SK-N-SH (cell line): ENCODE measurements at regions not wholly inside any gene's neighbourhood (a gene's known extent, or its start where the extent isn't known, plus 50 kb on each side); places are given as distances from the start of the nearest gene placed in this dataset.

Experiments used
- CTCF ChIA-PET: fragments of 300-600, 350-600 bp; formaldehyde crosslinking; extraction: SDS; loops from one replicate; lab custom pipeline; 2021; lab: Yijun Ruan, JAX
- POLR2A ChIA-PET: fragments of 350-600 bp; sonication (Branson Sonifier 250); formaldehyde crosslinking; extraction: SDS; loops from one replicate; lab custom pipeline; 2020; ENCODE audit warnings: antibody characterized with exemption, inconsistent platforms; lab: Yijun Ruan, JAX
- DNase-seq: peaks from one replicate; pipeline ENCODE4 v3.0.0; 2012
- H2AFZ ChIP-seq: fragments of 200-600 bp; sonication (generic); 2 replicates; pipeline ENCODE4 v1.8.1; 2016; ENCODE audit warnings: antibody characterized with exemption, mild to moderate bottlenecking, low read depth
- H3F3A ChIP-seq: fragments of 200-600 bp; sonication (generic); replicated peaks from 2 replicates; pipeline ENCODE3; 2016; ENCODE audit warnings: antibody characterized with exemption, mild to moderate bottlenecking; ENCODE audit not compliant: insufficient read depth
- H3K27ac ChIP-seq, 2 experiments: fragments of 200-500 bp in 1 of 2; fragments of 200-600 bp in 1 of 2; sonication (Bioruptor generic) in 1 of 2; sonication (generic), shearing (Covaris generic) in 1 of 2; 2 replicates each; pipeline versions ENCODE4 v1.5.1 to v1.6.1; 2014 to 2016; ENCODE audit warnings: low read depth in 2 of 2, inconsistent platforms in 1 of 2, low read length in 1 of 2, mild to moderate bottlenecking in 1 of 2, mixed read lengths in 1 of 2
- H3K27me3 ChIP-seq: fragments of 200-600 bp; sonication (generic), shearing (Covaris generic); 2 replicates; pipeline ENCODE4 v1.6.1; 2016; ENCODE audit warnings: mixed run types; ENCODE audit not compliant: insufficient read depth
- H3K36me3 ChIP-seq, 2 experiments: fragments of 200-500 bp in 1 of 2; fragments of 200-600 bp in 1 of 2; sonication (Bioruptor generic) in 1 of 2; sonication (generic) in 1 of 2; replicated peaks in 1 of 2; 2 replicates each; pipeline versions ENCODE3 to v1.5.1; 2014 to 2016; ENCODE audit warnings: low read length in 1 of 2, mild to moderate bottlenecking in 1 of 2; ENCODE audit not compliant: insufficient read depth in 2 of 2, control insufficient read depth in 1 of 2
- H3K4me1 ChIP-seq, 2 experiments: fragments of 200-500 bp in 1 of 2; fragments of 200-600 bp in 1 of 2; sonication (Bioruptor generic) in 1 of 2; sonication (generic), shearing (Covaris generic) in 1 of 2; 2 replicates each; pipeline versions ENCODE4 v1.5.1 to v1.6.1; 2014 to 2016; ENCODE audit warnings: low read depth in 1 of 2, low read length in 1 of 2, mixed run types in 1 of 2; ENCODE audit not compliant: insufficient read depth in 2 of 2, control insufficient read depth in 1 of 2
- H3K4me2 ChIP-seq: fragments of 200-600 bp; sonication (generic), shearing (Covaris generic); 2 replicates; pipeline ENCODE4 v1.6.1; 2017; ENCODE audit warnings: mixed run types
- H3K4me3 ChIP-seq, 2 experiments: fragments of 200-500 bp in 1 of 2; fragments of 200-600 bp in 1 of 2; sonication (Bioruptor generic) in 1 of 2; sonication (generic), shearing (Covaris generic) in 1 of 2; 2 replicates each; pipeline versions ENCODE4 v1.5.1 to v1.8.1; 2014 to 2016; ENCODE audit warnings: low read depth in 2 of 2, inconsistent platforms in 1 of 2, low read length in 1 of 2, mild to moderate bottlenecking in 1 of 2, mixed read lengths in 1 of 2, moderate library complexity in 1 of 2
- H3K79me2 ChIP-seq: fragments of 200-600 bp; sonication (generic); 2 replicates; pipeline ENCODE4 v1.8.1; 2017; ENCODE audit warnings: mild to moderate bottlenecking; ENCODE audit not compliant: insufficient read depth
- H3K9ac ChIP-seq: fragments of 200-600 bp; sonication (generic); 2 replicates; pipeline ENCODE4 v1.6.1; 2017; ENCODE audit warnings: mixed run types
- H3K9me2 ChIP-seq: fragments of 200-600 bp; sonication (generic); 2 replicates; pipeline ENCODE4 v1.6.1; 2017; ENCODE audit warnings: mixed run types
- H3K9me3 ChIP-seq: fragments of 200-600 bp; sonication (generic); 2 replicates; pipeline ENCODE4 v1.6.1; 2017; ENCODE audit warnings: mixed run types, mild to moderate bottlenecking, moderate library complexity
- H4K20me1 ChIP-seq: fragments of 200-600 bp; sonication (generic); 2 replicates; pipeline ENCODE4 v1.6.1; 2017; ENCODE audit warnings: mild to moderate bottlenecking, mixed run types; ENCODE audit not compliant: insufficient read depth
- ELF1 ChIP-seq: IDR thresholded peaks from 2 replicates; pipeline ENCODE4 v1.4.0; 2012
- EZH2phosphoT487 ChIP-seq: fragments of 200-600 bp; sonication (generic); IDR thresholded peaks from 2 replicates; pipeline ENCODE4 v1.6.1; 2017; ENCODE audit warnings: low read depth, mixed run types, mild to moderate bottlenecking, antibody characterized with exemption, moderate library complexity, borderline replicate concordance
- FOSL2 ChIP-seq: IDR thresholded peaks from 2 replicates; pipeline ENCODE4 v1.4.0; 2012; ENCODE audit warnings: low read depth, mild to moderate bottlenecking, moderate library complexity, borderline replicate concordance
- FOXM1 ChIP-seq: IDR thresholded peaks from 2 replicates; pipeline ENCODE4 v1.4.0; 2012; ENCODE audit warnings: low read depth, mild to moderate bottlenecking
- GABPA ChIP-seq: IDR thresholded peaks from 2 replicates; pipeline ENCODE4 v1.4.0; 2012; ENCODE audit warnings: low read depth, mild to moderate bottlenecking
- GATA2 ChIP-seq: sonication (generic); formaldehyde crosslinking; IDR thresholded peaks from 2 replicates; pipeline ENCODE4 v1.5.0; 2020; ENCODE audit warnings: mild to moderate bottlenecking, missing genetic modification reagents
- IRF3 ChIP-seq: fragments of 150-350 bp; IDR thresholded peaks from 2 replicates; pipeline ENCODE4 v1.6.1; 2016; ENCODE audit warnings: mild to moderate bottlenecking, low read depth, low read length
- JUND ChIP-seq: IDR thresholded peaks from 2 replicates; pipeline ENCODE4 v1.4.0; 2012
- MAX ChIP-seq: IDR thresholded peaks from 2 replicates; pipeline ENCODE4 v1.4.0; 2012; ENCODE audit warnings: low read depth
- NFIC ChIP-seq: IDR thresholded peaks from 2 replicates; pipeline ENCODE4 v1.4.0; 2012; ENCODE audit warnings: borderline replicate concordance
- RCOR1 ChIP-seq: fragments of 150-350 bp; IDR thresholded peaks from 2 replicates; pipeline ENCODE4 v1.6.1; 2017; ENCODE audit warnings: antibody characterized with exemption, low read length
- SIN3A ChIP-seq: IDR thresholded peaks from 2 replicates; pipeline ENCODE4 v1.6.1; 2012; ENCODE audit warnings: low read depth, mild to moderate bottlenecking, low read length, moderate library complexity, borderline replicate concordance
- SMC3 ChIP-seq: IDR thresholded peaks from 2 replicates; pipeline ENCODE4 v1.6.1; 2012; ENCODE audit warnings: low read depth, low read length, improper control_type of control experiment
- TAF1 ChIP-seq: IDR thresholded peaks from 2 replicates; pipeline ENCODE4 v1.6.1; 2012; ENCODE audit warnings: low read depth, mild to moderate bottlenecking, low read length, moderate library complexity, borderline replicate concordance
- TCF12 ChIP-seq: IDR thresholded peaks from 2 replicates; pipeline ENCODE4 v1.4.0; 2012
- USF2 ChIP-seq: fragments of 150-350 bp; IDR thresholded peaks from 2 replicates; pipeline ENCODE4 v1.6.1; 2017; ENCODE audit warnings: antibody characterized with exemption, low read length, low read depth, borderline replicate concordance
- YY1 ChIP-seq: IDR thresholded peaks from 2 replicates; pipeline ENCODE4 v1.4.0; 2012; ENCODE audit warnings: low read depth, mild to moderate bottlenecking
- WGBS: methylation state at CpG from one replicate; pipeline ENCODE4 v1.1.6; 2017; ENCODE audit warnings: low lambda C conversion rate; 5-methylcytosine and 5-hydroxymethylcytosine counted together
- TF ChIP-seq, protein P1 (sequence below): fragments of 200-600 bp; sonication (generic); IDR thresholded peaks from 2 replicates; pipeline ENCODE4 v1.6.1; 2017; ENCODE audit warnings: antibody characterized with exemption, mild to moderate bottlenecking, moderate library complexity
- TF ChIP-seq, protein P2 (sequence below): IDR thresholded peaks from 2 replicates; pipeline ENCODE4 v1.6.1; 2012; ENCODE audit warnings: mild to moderate bottlenecking, low read depth, low read length, moderate library complexity

DNA sequence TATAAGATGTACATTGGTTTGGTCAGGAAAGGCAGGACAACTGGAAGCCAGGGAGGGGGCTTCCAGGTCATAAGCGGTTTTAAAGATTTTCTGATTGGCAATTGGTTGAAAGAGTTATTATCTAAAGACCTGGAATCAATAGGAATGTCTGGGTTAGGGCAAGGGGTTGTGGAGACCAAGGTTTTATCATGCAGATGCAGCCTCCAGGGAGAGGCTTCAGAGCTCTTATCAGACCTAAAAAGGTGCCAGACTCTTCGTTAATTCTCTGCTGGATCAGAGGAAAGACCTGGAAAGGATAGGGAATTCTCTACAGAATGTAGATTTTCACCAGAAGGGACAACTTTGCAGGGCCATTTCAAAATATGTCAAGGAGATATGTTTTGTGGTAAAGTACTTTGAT lies 62.8 kb downstream of the BEX3 start:
- H3K4me3 ChIP-seq, result no peak overlapping the region
- H3K9ac ChIP-seq, result no peak overlapping the region
- no peaks in the 10 kb centered on the region for H3K4me1 ChIP-seq
- H3K4me2 ChIP-seq, result no peak overlapping the region
- H3K79me2 ChIP-seq, result no peaks in the 10 kb centered on the region
- ChIA-PET POLR2A (no interaction called here), CTCF (no interaction called here)
- no peaks in the 10 kb centered on the region for H3F3A ChIP-seq
- TF ChIP-seq RCOR1 (no peak), TAF1 (no peak), SMC3 (no peak), FOSL2 (no peak), GATA2 (CRISPR knock-in tag) (no peak), TCF12 (no peak), NFIC (no peak), JUND (no peak), FOXM1 (no peak), MAX (no peak), GABPA (no peak), USF2 (no peak), ELF1 (no peak), YY1 (no peak), SIN3A (no peak), EZH2phosphoT487 (no peak), IRF3 (no peak)
- TF ChIP-seq, protein P1, sequence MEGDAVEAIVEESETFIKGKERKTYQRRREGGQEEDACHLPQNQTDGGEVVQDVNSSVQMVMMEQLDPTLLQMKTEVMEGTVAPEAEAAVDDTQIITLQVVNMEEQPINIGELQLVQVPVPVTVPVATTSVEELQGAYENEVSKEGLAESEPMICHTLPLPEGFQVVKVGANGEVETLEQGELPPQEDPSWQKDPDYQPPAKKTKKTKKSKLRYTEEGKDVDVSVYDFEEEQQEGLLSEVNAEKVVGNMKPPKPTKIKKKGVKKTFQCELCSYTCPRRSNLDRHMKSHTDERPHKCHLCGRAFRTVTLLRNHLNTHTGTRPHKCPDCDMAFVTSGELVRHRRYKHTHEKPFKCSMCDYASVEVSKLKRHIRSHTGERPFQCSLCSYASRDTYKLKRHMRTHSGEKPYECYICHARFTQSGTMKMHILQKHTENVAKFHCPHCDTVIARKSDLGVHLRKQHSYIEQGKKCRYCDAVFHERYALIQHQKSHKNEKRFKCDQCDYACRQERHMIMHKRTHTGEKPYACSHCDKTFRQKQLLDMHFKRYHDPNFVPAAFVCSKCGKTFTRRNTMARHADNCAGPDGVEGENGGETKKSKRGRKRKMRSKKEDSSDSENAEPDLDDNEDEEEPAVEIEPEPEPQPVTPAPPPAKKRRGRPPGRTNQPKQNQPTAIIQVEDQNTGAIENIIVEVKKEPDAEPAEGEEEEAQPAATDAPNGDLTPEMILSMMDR, result no peak
- TF ChIP-seq, protein P2, sequence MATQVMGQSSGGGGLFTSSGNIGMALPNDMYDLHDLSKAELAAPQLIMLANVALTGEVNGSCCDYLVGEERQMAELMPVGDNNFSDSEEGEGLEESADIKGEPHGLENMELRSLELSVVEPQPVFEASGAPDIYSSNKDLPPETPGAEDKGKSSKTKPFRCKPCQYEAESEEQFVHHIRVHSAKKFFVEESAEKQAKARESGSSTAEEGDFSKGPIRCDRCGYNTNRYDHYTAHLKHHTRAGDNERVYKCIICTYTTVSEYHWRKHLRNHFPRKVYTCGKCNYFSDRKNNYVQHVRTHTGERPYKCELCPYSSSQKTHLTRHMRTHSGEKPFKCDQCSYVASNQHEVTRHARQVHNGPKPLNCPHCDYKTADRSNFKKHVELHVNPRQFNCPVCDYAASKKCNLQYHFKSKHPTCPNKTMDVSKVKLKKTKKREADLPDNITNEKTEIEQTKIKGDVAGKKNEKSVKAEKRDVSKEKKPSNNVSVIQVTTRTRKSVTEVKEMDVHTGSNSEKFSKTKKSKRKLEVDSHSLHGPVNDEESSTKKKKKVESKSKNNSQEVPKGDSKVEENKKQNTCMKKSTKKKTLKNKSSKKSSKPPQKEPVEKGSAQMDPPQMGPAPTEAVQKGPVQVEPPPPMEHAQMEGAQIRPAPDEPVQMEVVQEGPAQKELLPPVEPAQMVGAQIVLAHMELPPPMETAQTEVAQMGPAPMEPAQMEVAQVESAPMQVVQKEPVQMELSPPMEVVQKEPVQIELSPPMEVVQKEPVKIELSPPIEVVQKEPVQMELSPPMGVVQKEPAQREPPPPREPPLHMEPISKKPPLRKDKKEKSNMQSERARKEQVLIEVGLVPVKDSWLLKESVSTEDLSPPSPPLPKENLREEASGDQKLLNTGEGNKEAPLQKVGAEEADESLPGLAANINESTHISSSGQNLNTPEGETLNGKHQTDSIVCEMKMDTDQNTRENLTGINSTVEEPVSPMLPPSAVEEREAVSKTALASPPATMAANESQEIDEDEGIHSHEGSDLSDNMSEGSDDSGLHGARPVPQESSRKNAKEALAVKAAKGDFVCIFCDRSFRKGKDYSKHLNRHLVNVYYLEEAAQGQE, result no peak
- no peak overlapping the region for H2AFZ ChIP-seq
- H3K9me2 ChIP-seq, result no peaks in the 10 kb centered on the region
- H3K27me3 ChIP-seq, result no peaks in the 10 kb centered on the region; the same call in 1 of the 2 replicates
- H3K36me3 ChIP-seq, result no peaks in the 10 kb centered on the region
- no peak overlapping the region for H3K27ac ChIP-seq
- no peak for DNase-seq
- WGBS, result 56% methylated on average over 2 of the region's 2 CpGs
- no peaks in the 10 kb centered on the region for H3K9me3 ChIP-seq
- no peaks in the 10 kb centered on the region for H4K20me1 ChIP-seq
